NCI-H2029 treated with DMSO at 0.1 percent for 48 hours (cell line): ENCODE measurements at regions not wholly inside any gene's neighbourhood (a gene's known extent, or its start where the extent isn't known, plus 50 kb on each side); places are given as distances from the start of the nearest gene placed in this dataset.

Experiments used
- DNase-seq: peaks from one replicate; lab custom pipeline; 2025; lab: John Stamatoyannopoulos, UW

DNA sequence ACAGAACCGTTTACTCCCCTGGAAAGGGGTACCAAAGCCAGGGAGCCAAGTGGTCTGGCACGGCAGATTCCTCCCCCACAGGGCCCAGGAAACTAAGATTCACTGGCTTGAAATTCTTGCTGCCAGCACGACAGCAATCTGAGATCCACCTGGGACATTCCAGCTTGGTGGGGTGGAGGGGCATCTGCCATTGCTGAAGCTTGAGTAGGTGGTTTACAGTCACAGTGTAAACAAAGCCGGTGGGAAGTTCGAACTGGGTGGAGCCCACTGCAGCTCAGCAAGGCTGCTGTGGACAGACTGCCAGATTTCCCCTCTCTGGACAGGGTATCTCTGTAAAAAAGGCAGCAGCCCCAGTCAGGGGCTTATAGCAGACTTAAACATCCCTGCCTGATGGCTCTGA is 901.7 kb upstream of the LRRTM1 start:
- no peak for DNase-seq

DNA sequence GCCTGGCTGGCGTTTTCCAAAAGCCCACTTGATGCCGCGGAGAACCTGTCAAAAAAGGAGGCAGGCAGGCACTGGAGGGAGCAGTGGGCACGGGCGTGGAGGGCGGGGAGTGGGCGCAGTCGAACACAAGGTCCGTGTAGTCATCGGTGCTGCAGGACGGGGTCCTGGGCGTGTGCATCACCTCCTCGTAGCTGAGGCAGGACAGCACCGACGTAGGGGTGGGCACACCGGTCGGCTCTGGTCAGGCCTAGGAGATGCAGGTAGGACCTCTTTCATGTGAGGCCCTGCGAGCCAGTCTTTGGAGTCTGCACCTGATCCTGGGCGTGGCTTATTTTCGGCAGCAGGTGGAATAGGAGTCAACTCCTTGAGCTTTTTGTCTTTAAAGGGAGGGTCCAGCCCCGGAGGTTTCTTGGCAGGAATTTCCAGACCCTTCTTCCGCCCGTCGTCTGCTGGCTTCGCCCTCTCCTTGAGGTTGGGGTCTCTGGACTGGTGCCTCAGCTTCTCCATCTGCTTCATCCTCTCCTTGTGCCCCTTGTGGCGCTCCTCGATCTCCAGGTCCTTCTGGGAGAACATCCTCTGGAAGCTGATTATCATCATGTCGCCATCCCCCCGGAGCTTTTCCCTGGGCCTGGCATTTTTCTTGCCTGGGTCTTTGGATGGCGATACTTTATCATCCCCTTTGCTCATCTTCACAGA is 892.5 kb upstream of the LRRTM1 start:
- DNase-seq, result no peak

DNA sequence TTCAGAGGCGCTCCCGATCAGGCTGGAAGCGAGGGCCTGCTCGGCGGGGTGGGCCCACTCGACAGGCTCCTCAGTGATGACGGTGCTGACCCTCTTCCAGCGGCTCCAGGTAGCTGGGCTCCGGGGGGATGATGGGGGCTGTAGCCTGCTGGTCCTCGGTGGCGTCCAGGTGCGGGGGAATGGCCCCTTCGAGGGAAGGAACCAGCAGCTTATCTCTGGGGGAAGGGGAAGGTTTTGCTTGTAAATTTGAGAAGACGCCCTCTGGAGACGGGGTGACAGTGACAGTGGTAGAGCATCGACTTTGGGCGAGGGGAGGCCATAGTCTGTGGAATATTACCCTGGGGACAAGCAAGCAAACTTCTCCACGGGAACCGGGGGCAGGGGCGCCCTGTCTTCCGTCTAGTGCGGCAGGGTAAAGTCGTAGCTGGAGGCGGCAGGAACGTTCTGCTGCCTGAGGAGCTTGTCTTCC is 891.9 kb upstream of the LRRTM1 start:
- no peak for DNase-seq

DNA sequence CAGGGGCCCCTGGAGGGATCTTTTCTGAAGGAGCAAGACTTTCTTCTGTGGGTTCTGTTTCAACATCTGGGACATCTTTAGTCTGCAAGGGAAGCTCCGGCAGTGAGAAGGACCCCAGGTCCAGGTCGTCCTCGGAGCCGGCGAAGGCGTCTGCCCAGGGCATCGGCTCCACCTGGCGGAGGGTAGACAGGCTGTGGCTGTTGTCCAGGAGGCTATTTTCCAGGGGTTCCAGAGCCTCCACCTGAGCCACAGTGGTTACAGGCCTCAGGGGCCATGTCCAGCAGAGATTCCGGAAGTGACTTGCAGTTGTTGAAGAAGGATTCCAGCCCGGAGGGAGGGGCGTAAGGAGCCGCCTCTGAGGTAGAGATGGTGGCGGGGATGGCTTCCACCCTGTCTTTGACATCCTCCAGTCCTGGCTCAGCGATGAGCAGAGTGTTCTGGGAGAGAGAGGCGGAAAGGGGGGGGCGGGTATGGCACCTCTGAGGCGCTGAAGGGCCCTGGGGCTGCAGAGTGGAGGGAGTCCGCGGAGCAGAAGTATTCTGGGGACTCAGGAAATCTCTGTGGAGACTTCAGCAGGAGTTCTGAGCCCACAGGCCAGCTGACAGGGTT is 891.3 kb upstream of the LRRTM1 start:
- DNase-seq, result no peak

DNA sequence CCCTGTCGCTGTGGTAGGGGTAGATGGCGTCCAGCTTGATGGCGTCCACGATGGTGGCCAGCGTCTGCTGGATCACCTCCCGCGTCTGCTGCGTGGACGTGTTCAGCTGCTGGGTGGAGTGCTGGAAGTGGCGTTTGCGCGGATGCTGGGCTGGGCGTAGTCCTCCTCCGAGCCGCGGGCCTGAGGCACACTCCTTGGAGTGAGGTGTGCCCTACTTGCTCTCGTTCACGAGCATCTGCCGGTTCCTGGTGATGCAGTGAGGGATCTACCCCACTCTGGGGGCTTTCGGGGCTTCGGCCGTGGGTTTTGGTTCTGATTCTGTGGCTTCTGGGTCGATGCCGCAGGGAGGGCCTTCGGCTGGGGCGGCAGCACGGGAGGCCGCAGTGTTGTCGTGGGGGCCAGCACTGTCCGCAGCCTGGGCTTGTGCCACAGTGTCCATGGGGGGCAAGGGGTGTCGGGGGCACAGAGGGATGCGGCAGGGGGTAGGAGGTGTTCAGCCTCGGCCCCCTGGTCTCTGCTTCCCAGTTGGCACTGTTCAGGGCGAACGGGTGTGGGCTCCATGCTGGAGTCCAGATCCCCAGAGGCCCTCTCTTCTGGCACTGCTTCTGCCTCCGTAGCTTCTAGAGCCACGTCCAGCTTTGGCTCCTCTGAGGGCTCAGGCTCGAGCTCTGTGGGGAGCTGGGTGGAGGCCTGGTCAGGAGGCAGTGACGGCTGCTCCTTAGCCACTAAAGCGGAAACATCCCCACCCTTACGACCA is 890.6 kb upstream of the LRRTM1 start:
- DNase-seq, result no peak

DNA sequence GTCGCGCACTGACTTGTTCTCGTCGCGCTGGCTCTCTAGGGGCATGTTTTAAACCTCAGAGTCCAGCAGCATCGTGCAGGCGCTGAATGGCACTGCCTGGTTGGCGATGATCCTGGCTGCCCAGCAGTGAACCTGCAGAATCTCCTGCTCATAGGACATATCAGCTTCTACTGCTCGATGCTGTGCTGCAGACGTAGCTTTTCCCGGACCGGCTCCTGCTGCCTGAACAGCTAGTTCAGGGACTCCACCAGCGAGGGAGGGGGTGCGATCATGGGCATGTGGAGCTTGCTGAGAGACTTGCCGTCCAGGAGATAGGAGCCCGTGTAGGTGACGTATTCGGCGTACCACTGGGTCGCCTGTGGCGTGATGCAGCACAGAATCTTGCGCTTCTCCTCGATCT is 890.0 kb upstream of the LRRTM1 start:
- no peak for DNase-seq

DNA sequence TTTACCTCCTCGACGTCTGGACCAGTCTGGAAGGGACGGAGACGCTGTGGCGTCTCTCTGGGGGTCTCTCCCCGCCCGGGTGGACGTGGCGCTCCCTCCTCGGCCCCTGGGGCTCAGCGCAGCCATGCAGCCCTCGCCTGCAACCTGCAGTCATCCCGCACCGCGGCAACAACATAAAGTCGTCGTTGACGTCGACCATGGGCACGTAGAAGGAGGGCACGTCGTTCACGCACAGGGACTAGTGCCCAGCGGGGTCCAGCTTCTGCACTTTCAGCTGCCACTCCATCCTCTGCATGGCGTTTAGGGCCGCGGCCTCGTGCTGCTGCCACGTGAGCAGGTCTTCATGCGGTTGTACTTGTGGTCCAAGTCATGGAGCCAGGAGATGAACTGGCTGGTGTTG is 889.6 kb upstream of the LRRTM1 start:
- DNase-seq, result no peak

DNA sequence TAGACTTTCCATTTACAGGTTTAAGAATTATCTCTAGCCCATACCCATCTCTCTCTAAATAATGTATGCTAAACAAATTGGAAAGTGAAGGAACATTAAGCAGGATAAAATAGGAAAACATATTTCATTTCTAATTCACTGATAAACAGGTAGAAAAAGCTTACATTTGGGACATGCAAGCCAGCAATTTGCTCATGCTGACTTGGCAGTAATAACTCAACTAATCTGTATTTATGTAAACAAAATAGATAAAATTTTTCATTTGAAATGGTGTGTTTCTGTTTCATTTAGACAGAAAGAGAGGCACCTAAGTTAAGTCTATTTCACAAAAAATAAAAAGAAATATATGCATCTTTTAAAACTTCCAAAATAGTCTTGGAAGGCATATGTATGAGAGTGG is 877.3 kb upstream of the LRRTM1 start:
- no peak for DNase-seq

DNA sequence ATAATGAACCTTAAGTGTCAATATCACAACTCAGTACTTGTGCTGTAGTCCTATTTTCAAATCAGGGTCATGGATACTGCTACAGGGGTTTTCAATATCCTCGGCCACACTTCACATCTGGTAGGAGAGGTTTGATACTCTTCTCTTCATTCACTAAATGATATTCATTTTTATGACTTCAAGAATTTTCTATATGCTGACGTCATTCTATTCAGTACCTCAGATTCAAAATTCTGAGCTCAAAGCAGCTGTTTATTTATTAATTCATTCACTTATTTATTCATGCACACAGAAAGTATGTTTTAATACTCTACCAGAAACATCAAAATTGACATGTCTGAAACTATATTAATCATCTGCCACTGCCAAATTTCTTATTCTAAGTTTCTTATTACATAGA is 866.9 kb upstream of the LRRTM1 start:
- no peak for DNase-seq

DNA sequence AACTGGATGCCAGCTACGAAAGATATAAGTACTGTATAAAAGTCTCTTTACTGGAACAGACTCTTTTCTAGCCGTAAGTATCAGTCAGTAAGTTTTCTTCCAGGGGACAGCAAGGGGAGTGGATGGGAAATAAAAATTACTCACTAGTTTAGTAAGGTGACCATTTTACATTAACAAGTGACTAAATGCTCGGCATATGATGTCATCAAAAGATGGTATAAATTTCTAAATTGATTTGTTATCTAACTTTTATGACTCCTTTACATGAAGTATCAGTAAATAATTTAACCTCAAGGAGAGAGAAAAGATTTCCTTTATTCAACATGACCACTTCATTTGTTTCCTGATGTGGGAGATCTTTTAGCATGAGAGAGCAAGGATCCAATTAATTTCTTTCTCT is 859.0 kb upstream of the LRRTM1 start:
- DNase-seq, result no peak

DNA sequence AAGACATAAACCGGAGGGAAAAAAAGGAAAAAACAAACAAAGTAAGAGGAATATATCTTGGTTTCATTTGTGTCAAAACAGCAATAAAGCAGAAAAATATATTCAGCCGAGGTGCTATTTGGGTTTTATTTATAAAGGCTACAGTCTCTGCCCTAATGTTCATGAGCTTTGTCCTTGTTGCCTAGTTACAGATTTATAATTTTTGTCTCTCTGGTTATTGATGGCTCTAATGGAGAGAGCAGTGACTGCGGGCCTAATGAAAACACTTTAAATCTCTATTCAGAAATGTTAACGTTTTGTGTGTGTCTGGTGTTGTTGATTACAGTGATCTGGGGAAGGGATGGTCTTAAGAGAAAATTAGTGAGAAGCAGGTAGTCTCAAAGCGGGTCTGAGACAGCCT is 854.0 kb upstream of the LRRTM1 start:
- no peak for DNase-seq

DNA sequence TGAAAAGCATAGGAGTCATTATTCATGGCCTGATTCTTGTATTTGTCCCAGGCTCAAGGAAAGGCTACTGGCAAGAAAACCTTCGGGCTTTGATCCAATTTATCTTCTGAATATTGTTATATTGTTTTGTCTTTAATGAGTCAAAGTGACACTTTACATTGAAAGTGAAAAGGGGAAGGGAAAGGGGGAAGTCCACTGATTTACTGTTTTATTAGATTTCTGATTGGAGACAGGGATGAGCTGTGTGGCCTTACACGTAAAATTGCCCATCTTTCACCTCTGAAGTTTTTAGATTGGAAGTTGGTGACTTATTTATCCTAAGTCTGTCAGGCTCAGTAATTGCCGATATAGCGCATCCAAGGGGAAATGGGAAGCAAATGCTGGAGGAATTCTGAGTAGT is 843.8 kb upstream of the LRRTM1 start:
- no peak for DNase-seq

DNA sequence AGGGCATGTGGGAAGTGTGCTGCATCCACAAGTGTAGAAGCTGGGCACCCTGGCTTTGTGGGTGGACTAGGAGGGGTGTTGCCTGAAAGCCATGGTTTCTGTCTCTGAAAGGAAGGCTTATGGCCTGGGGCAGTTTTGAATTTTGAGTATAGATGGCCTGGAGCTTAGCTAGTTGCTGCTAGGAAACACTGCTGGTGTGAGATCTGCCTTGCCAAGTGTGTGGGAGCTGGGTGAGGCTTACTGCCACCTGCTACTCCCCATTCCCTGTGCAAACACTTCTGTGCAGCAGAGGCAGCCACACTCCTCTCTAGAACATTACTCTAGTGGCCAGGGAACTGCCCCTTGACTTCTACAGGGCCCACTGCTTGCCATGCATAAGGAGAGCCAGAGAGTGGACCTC is 831.7 kb upstream of the LRRTM1 start:
- no peak for DNase-seq

DNA sequence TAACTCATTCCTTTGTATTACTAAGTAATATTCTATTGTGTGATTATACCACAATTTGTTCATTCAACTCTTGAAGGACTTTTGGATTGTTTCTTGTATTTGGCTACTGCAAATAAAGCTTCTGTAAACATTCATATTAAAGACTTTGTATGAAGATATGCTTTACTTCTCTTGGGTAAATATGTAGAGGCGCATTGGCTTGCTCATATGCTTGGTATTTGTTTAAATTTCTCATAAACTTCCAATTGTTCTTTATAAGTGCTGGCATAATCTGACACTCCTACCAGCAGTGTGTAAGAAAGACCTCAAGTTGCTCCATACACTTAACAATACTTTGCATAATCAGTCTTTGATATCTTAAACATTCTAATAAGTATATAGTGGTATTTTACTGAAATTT is 792.8 kb upstream of the LRRTM1 start:
- DNase-seq, result no peak

DNA sequence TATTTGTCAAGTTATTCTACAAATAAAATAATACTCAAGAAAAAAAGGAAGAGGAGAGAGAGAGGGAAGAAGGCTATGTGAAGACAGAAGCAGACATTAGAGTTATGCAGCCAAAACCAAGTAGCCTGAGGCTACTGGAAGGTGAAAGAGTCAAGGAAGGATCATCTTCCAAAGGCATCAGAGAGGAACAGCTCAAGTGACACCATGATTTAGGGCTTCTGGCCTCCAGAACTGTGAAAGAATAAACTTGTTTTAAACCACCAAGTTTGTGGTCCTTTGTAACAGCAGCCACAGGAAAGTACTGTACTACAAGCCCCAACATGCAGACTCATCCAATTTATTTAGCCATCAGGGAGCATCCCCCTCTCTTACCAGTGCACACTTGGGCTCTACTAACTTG is 788.5 kb upstream of the LRRTM1 start:
- DNase-seq, result no peak

DNA sequence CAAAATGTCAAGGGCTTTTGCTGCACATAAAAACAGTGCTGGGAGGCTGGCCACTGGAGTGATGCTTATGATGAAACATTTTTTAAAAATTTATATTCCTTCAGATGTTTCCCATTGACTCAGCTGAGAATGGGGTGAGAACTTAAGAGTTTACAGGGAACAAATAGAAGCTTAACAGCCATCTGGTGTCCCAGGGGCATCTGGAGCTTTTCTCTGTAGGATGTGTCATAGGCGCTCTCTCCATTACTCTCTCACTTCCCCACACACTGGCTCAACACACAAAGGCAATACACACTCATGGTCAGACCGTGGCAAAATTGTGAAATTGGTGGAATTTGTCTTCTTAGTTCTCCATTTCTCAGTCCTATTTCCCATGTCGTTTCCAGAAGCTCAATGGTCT is 783.1 kb upstream of the LRRTM1 start:
- DNase-seq, result no peak

DNA sequence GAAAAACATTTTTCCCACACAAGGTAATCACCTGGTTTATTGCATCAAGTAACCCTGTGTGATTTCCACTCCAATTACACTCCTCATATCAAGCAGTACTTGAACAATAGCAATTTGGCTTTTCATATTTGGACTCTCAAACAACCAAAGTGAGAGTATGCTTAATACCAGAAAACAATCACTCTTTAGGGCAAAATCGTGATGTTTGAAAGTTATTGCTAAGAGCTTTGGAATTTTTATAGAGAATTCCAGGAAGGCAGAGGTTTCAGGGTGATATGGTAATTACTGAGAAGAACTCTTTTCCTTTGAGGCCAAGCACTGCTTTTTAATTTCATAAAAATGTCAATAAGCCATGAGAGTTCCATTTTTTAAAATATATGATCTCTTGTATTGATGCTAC is 779.5 kb upstream of the LRRTM1 start:
- DNase-seq, result no peak

DNA sequence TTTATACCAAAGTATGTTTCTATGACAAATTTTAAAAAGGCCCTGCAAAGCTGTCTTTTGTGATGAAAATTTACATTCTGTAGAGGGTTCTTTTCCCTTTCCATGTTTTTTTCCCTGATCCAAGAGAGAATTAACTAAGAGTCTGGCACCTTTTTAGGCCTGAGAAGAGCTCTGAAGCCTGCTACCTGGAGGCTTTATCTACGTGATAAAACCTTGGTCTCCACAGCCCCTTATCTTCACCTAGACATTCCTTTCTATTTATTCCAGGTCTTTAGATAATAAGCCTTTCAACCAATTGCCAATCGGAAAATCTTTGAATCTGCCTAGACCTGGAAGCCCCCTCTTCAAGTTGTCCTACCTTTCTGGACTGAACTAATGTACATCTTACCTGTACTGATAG is 774.1 kb upstream of the LRRTM1 start:
- DNase-seq, result no peak

DNA sequence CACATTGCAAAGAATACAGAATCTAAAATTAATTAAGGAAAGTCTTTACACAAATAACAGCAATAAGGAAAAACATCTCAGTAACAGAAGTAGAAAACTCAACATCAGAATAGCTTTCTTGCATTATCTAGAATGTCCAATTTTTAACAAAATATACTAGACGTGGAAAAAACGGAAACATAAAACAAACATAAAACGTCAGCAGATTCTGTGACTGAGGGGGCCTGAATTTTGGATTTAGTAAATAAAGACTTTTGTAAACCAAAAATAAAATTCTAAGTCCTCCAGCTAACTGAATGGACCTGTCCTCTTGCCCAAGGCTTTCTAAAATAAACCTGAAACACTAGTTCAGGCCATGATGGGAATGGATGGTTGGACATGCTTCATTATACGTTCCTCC is 773.5 kb upstream of the LRRTM1 start:
- no peak for DNase-seq

DNA sequence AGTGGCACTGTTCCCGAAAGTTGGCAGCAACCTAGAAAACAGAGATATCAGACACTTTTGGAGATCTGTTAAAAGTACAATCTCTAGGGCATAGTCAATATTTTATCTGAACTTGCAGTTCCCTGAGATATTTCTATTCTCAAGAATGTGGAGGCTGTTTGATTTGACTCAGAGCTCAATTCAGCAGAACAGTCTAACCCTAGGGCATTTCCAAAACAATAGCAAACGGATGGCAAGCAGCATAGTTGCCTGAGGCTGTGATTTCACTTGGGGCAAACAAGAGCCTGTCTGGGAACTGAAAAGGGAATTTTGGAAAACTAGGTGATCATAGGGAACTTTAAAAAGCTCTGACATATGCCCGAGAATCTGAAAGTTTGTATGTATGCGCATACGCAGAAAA is 772.8 kb upstream of the LRRTM1 start:
- DNase-seq, result no peak

DNA sequence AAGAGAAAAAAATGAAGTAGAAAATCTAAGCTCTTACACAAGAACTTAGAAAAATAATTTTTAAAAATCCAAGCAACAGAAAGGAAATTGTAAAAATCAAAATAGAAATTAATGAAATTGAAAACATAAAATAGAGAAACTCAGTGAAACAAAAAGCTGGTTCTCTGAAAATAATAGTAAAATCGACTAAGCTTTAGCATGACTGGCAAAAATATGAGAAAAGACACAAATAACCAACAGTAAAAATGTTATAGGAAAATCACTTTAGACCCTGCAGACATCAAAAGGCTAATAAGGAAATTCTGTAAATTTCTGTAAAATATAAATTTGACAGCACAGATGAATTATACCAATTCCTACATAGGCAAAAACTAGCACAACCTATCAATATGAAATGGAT is 768.9 kb upstream of the LRRTM1 start:
- DNase-seq, result no peak

DNA sequence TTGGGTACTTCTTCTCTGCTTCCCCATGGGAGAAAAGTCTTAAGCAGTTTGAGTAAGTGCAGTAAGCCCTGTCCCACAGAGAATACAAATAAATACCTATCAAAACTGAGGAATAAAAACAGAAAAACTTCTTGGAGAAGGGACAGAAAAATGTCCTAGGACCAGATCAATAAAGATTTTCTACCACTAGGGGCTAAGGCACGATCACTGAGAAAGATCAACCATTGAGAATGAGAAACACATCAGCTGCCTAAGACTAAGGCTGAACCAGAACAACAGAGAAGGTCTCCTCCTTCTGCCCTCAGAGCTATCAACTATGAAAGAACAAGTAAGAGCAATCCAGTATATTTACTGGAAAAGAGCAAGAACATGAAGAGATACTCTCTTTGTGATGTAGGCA is 763.6 kb upstream of the LRRTM1 start:
- DNase-seq, result no peak

DNA sequence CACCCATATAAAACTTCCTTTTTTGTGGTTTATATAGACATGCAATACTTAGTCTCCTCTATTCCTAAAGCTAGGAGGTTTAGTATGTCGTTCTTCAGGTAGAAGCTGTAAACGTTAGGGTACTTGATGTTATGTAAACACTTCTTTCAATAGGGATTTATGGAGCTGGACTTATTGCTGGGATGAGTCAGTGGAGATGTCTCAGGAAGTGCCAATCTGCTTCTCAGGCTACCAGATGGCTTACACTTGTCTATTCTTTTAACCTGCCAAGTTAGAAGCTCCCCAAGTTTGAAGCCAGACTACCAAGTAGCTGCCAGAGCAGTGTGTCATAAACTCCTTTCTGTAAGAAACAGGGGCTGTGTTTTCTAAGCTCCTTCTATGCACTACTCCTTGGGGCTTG is 756.5 kb upstream of the LRRTM1 start:
- no peak for DNase-seq
